Stomach (tissue), 8 donors: ENCODE measurements at regions not wholly inside any gene's neighbourhood (a gene's known extent, or its start where the extent isn't known, plus 50 kb on each side); places are given as distances from the start of the nearest gene placed in this dataset.

ENCODE experiments used
- DNase-seq, 2 donors: peaks; one replicate each; pipeline versions ENCODE4 v3.0.0 to v3.0.0-alpha.2; 2013 to 2019
- H3K27ac ChIP-seq, 5 donors: fragments of 200-600 bp in 4 of 5; sonication (generic) in 4 of 5; one replicate each; pipeline ENCODE4 v1.5.1; 2013 to 2019; ENCODE audit warnings: mild to moderate bottlenecking in 1 of 5, moderate library complexity in 1 of 5
- H3K27me3 ChIP-seq, 3 donors: fragments of 200-600 bp; sonication (generic); one replicate each; pipeline ENCODE4 v1.5.1; 2017 to 2019; ENCODE audit warnings: mixed run types in 1 of 3
- H3K36me3 ChIP-seq, 4 donors: fragments of 200-600 bp; sonication (generic); 1 replicate in 3 of 4; 2 replicates in 1 of 4; pipeline ENCODE4 v1.5.1; 2016 to 2019
- H3K4me1 ChIP-seq, 4 donors: fragments of 200-600 bp; sonication (generic); one replicate each; pipeline ENCODE4 v1.5.1; 2016 to 2019
- H3K4me3 ChIP-seq, 4 donors: fragments of 200-600 bp; sonication (generic) in 3 of 4; one replicate each; pipeline ENCODE4 v1.5.1; 2016 to 2019; ENCODE audit warnings: mild to moderate bottlenecking in 1 of 4
- H3K9me3 ChIP-seq, 4 donors: fragments of 200-600 bp; sonication (generic); one replicate each; pipeline ENCODE4 v1.5.1; 2016 to 2019
- CTCF ChIP-seq, 7 experiments: fragments of 450-650 bp in 4 of 7; fragments of 200-600 bp in 3 of 7; sonication (generic) in 3 of 7; IDR thresholded peaks; one replicate each; pipeline ENCODE4 v1.5.1; 2016 to 2019; ENCODE audit warnings: antibody characterized with exemption in 7 of 7, control low read depth in 2 of 7, mild to moderate bottlenecking in 1 of 7
- EP300 ChIP-seq: sonication (generic); formaldehyde crosslinking; IDR thresholded peaks from one replicate; pipeline ENCODE4 v1.6.1; 2017; ENCODE audit warnings: antibody characterized with exemption
- POLR2A ChIP-seq, 4 donors: fragments of 450-650 bp; IDR thresholded peaks; one replicate each; pipeline ENCODE4 v1.6.1; 2016; ENCODE audit warnings: antibody characterized with exemption in 4 of 4, control low read depth in 2 of 4, mild to moderate bottlenecking in 1 of 4, moderate library complexity in 1 of 4
- POLR2AphosphoS5 ChIP-seq, 3 donors: sonication (generic); formaldehyde crosslinking; IDR thresholded peaks; one replicate each; pipeline ENCODE4 v1.6.1; 2016; ENCODE audit warnings: antibody characterized with exemption in 3 of 3
- WGBS, 5 donors: extraction: QIAGEN DNeasy Blood & Tissue Kit in 3 of 5; methylation state at CpG; one replicate each; pipeline versions ENCODE4 v1.1.5 to v1.1.7; 2013 to 2018; 5-methylcytosine and 5-hydroxymethylcytosine counted together
- intact Hi-C: fragments of 100-400 bp; cut with DNase I; formaldehyde crosslinking; loops from one replicate; pipeline ENCODE4 v1.15.1; 2023; ENCODE audit warnings: low total_unique reads
- donor health status: healthy with polysubstance abuse.
- donor health status: Bipolar disorder and iron deficiency.
- donor health status: healthy.

DNA sequence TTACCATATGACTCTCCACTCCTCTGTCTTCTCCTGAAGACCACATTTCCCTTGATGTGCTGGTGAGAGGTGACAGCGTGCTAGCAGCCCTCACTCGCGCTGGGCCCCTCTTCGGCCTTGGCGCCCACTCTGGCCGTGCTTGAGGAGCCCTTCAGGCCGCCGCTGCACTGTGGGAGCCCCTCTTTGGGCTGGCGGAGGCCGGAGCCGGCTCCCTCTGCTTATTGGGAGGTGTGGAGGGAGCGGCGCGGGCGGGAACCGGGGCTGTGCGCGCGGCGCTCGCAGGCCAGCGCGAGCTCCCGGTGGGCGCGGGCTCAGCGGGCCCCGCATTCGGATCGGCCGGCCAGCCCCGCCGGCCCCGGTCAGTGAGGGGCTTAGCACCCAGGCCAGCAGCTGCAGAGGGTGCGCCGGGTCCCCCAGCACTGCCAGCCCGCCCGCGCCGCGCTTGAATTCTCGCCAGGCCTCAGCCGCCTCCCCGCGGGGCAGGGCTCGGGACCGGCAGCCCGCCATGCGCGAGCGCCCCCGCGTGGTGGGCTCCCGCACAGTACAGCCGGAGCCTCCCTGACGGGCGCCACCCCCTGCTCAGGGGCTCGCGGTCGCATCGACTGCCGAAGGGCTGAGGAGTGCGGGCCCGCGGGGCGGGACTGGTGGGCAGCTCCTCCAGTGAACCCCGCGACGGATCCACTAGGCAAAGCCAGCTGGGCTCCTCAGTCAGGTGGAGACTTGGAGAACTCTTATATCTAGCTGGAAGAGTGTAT, 246.6 kb upstream of the REG3G start:
- Histone ChIP-seq H3K4me1 (peaks cover 0 to 15% (median 2%) of the 10 kb centered on the region in 4 donors), H3K27me3 (no peaks in the 10 kb centered on the region), H3K27ac (no peak overlapping the region), H3K36me3 (no peaks in the 10 kb centered on the region), H3K4me3 (no peak overlapping the region), H3K9me3 (peaks cover 0 to 11% (median 2%) of the 10 kb centered on the region in 4 donors)
- no peak for TF ChIP-seq POLR2A (IDR thresholded peaks at IDR 0.05)
- no peak for TF ChIP-seq POLR2AphosphoS5 (IDR thresholded peaks at IDR 0.05)
- TF ChIP-seq CTCF (IDR thresholded peaks at IDR 0.05): no peak
- TF ChIP-seq EP300: no peak
- WGBS, 5 donors: 91 to 96% (median 93%) methylated on average over 34 to 69 of the region's 69 CpGs
- intact Hi-C loops: no loop called here
- no peak for DNase-seq

- Histone ChIP-seq H3K36me3 (no peaks in the 10 kb centered on the region), H3K9me3 (peaks cover 0 to 11% (median 2%) of the 10 kb centered on the region in 4 donors), H3K27ac (no peak overlapping the region), H3K27me3 (no peaks in the 10 kb centered on the region), H3K4me1 (peaks cover 0 to 15% (median 2%) of the 10 kb centered on the region in 4 donors), H3K4me3 (peak overlapping the region in 1 of 4 donors; percentile 12)
- 53 to 77% (median 71%) methylated on average over 12 of the region's 12 CpGs for WGBS, 5 donors
- intact Hi-C loops: no loop called here
- no peak for TF ChIP-seq CTCF (IDR thresholded peaks at IDR 0.05)
- TF ChIP-seq POLR2A (IDR thresholded peaks at IDR 0.05): no peak
- TF ChIP-seq POLR2AphosphoS5 (IDR thresholded peaks at IDR 0.05): no peak
- TF ChIP-seq EP300: no peak
- peak in 1 of 2 donors; percentile 56 for DNase-seq
Observed at GRCh38 chr2:78779761-78780160, 245.7 kb upstream of the REG3G start.

DNA sequence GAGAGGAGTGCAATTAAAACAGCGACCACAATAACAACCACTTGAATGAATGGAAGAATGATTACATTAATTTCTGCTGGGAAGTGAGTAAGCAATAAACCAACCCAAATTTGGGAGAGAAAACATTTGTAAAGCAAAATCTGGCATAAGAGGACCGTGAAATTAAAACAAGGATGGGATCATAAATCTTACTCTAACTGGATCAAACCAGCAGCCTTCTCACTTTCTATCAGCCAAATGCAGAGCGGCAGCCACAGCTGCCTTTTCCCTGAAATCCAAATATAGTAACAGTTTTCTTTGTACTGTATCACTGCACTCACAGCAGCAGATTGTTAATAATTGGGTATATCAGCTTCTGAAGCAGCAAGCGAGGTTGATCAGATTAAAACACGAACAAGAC, 245.2 kb upstream of the REG3G start:
- no peaks in the 10 kb centered on the region for H3K27me3 ChIP-seq
- H3K4me3 ChIP-seq: peak overlapping the region in 1 of 4 donors; percentile 12
- no peaks in the 10 kb centered on the region for H3K36me3 ChIP-seq
- H3K4me1 ChIP-seq: peaks cover 0 to 15% (median 2%) of the 10 kb centered on the region in 4 donors
- DNase-seq: peak in 1 of 2 donors; percentile 53
- WGBS, 5 donors: 11 to 26% (median 19%) methylated on average over 5 of the region's 5 CpGs
- no peak overlapping the region for H3K27ac ChIP-seq
- TF ChIP-seq CTCF (IDR thresholded peaks at IDR 0.05) (no peak), EP300 (no peak), POLR2AphosphoS5 (IDR thresholded peaks at IDR 0.05) (no peak), POLR2A (IDR thresholded peaks at IDR 0.05) (no peak)
- intact Hi-C loops: no loop called here
- peaks cover 0 to 11% (median 2%) of the 10 kb centered on the region in 4 donors for H3K9me3 ChIP-seq

DNA sequence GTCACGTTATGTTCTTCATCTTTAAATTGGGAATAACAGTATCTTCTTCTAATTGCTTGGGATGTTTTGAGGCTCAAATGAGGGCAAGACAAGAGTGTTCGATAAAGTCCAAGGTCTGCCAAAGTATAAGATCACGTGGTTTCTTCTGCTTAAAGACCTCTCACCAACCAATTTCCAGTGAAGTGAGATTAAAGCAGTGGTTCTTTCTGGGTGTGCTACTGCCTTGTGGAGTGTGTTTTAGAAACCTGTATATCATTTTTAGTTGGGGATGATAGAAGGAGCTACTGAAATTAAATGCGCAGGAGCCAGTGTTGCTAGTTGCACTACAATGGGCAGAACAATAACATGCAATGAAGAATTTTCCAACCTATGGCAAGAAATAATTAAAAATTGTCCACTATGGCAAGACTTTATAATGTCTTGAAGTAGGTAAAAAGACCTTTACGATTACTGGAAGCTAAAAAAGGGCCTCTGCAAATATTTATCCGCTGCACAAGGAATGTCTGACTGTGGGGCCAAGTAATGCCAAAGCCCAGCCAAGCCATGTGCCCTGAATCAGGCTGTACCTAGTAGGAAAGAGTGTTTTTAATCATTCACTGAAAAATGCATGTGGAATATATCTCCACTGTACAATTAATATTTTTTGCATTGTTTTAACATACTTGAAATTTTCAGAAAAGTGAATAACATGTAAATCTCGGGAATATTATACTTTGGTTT, 244.5 kb upstream of the REG3G start:
- peak in 1 of 2 donors; percentile 15 for DNase-seq
- TF ChIP-seq POLR2AphosphoS5 (IDR thresholded peaks at IDR 0.05) (no peak), EP300 (no peak), POLR2A (IDR thresholded peaks at IDR 0.05) (no peak), CTCF (IDR thresholded peaks at IDR 0.05) (no peak)
- Histone ChIP-seq H3K4me3 (no peak overlapping the region), H3K9me3 (peaks cover 0 to 11% (median 2%) of the 10 kb centered on the region in 4 donors), H3K4me1 (peaks cover 0 to 15% (median 2%) of the 10 kb centered on the region in 4 donors), H3K27me3 (no peaks in the 10 kb centered on the region), H3K36me3 (no peaks in the 10 kb centered on the region), H3K27ac (no peak overlapping the region)
- intact Hi-C loops: no loop called here
- WGBS, 5 donors: 34 to 52% (median 39%) methylated on average over 7 of the region's 7 CpGs
